Caco-2 (cell line): ENCODE measurements at regions not wholly inside any gene's neighbourhood (a gene's known extent, or its start where the extent isn't known, plus 50 kb on each side); places are given as distances from the start of the nearest gene placed in this dataset.

Source experiments
- BruUV-seq: library from RNA; stranded (reverse); fragments of 400-500 nt; replicated peaks from 2 replicates; lab custom pipeline; 2021; lab: Mats Ljungman, UMichigan
- CTCF ChIA-PET: fragments of 300-600 bp; sonication (Branson Sonifier 250); formaldehyde crosslinking; loops from one replicate; lab custom pipeline; 2022; ENCODE audit warnings: antibody characterized with exemption; lab: Charles Lee
- POLR2A ChIA-PET: fragments of 300-600 bp; sonication (Branson Sonifier 250); formaldehyde crosslinking; loops from one replicate; lab custom pipeline; 2022; ENCODE audit warnings: antibody characterized with exemption; lab: Charles Lee
- DNase-seq, 2 experiments: peaks; one replicate each; pipeline versions ENCODE4 v3.0.0 to v3.0.0-alpha.2; 2020 to 2022
- H3K27me3 ChIP-seq: replicated peaks from 2 replicates; pipeline ENCODE4 v1.6.0; 2011; ENCODE audit warnings: low read length; ENCODE audit not compliant: control insufficient read depth, insufficient read depth
- H3K36me3 ChIP-seq: 2 replicates; pipeline ENCODE4 v1.5.1; 2011; ENCODE audit warnings: low read length; ENCODE audit not compliant: control insufficient read depth, insufficient read depth
- H3K4me1 ChIP-seq: fragments of 250-450 bp; sonication (Bioruptor Pico); 2 replicates; pipeline ENCODE4 v1.5.1; 2020; ENCODE audit warnings: mild to moderate bottlenecking
- H3K4me3 ChIP-seq: 2 replicates; pipeline ENCODE4 v1.5.1; 2011; ENCODE audit warnings: low read depth, mild to moderate bottlenecking, control low read depth, low read length
- H3K9me3 ChIP-seq: fragments of 250-450 bp; sonication (Bioruptor Pico); 2 replicates; pipeline ENCODE4 v1.5.1; 2020; ENCODE audit warnings: mild to moderate bottlenecking, moderate library complexity
- H3K27ac Mint-ChIP-seq: one replicate; pipeline ENCODE4 v1.8.0; 2022; ENCODE audit warnings: mixed read lengths; ENCODE audit not compliant: unreplicated experiment
- H3K27me3 Mint-ChIP-seq: one replicate; pipeline ENCODE4 v1.8.0; 2022; ENCODE audit warnings: mixed read lengths; ENCODE audit not compliant: insufficient read depth, unreplicated experiment
- H3K36me3 Mint-ChIP-seq: one replicate; pipeline ENCODE4 v1.8.0; 2022; ENCODE audit warnings: mild to moderate bottlenecking, mixed read lengths; ENCODE audit not compliant: insufficient read depth, unreplicated experiment
- H3K4me1 Mint-ChIP-seq: one replicate; pipeline ENCODE4 v1.8.0; 2022; ENCODE audit warnings: low read depth, mixed read lengths; ENCODE audit not compliant: unreplicated experiment
- H3K4me3 Mint-ChIP-seq: one replicate; pipeline ENCODE4 v1.8.0; 2022; ENCODE audit warnings: mild to moderate bottlenecking, moderate library complexity, mixed read lengths; ENCODE audit not compliant: unreplicated experiment
- H3K9me3 Mint-ChIP-seq: one replicate; pipeline ENCODE4 v1.8.0; 2022; ENCODE audit warnings: mixed read lengths; ENCODE audit not compliant: unreplicated experiment
- CTCF ChIP-seq, 2 experiments: fragments of 200-600 bp in 1 of 2; IDR thresholded peaks; 1 replicate in 1 of 2; 2 replicates in 1 of 2; pipeline versions ENCODE4 v1.5.1 to v1.8.0; 2011 to 2022; ENCODE audit warnings: antibody characterized with exemption in 1 of 2, control low read depth in 1 of 2, inconsistent platforms in 1 of 2, low read depth in 1 of 2, low read length in 1 of 2, mild to moderate bottlenecking in 1 of 2, moderate library complexity in 1 of 2; ENCODE audit not compliant: insufficient read depth in 1 of 2, severe bottlenecking in 1 of 2, unreplicated experiment in 1 of 2
- intact Hi-C: fragments of 100-400 bp; cut with micrococcal nuclease; formaldehyde crosslinking; loops from one replicate; pipeline ENCODE4 v1.10.0; 2022; ENCODE audit not compliant: unreplicated experiment

GRCh38 chr4:23728971-23729370, 160.9 kb downstream of the PPARGC1A start:
- DNase-seq, result no peak
- H3K36me3 ChIP-seq, result no peaks in the 10 kb centered on the region
- peaks cover 15% of the 10 kb centered on the region for H3K27me3 Mint-ChIP-seq
- no peaks in the 10 kb centered on the region for H3K4me1 Mint-ChIP-seq
- no peak overlapping the region for H3K4me3 Mint-ChIP-seq
- no TSS peak for BruUV-seq
- CTCF ChIA-PET, result no interaction called here
- no peaks in the 10 kb centered on the region for H3K9me3 Mint-ChIP-seq
- H3K36me3 Mint-ChIP-seq, result no peaks in the 10 kb centered on the region
- no peaks in the 10 kb centered on the region for H3K27me3 ChIP-seq
- H3K4me1 ChIP-seq, result no peaks in the 10 kb centered on the region
- TF ChIP-seq CTCF (IDR thresholded peaks at IDR 0.05; ENCODE audit: insufficient read depth in 1 of 2, low read depth in 1 of 2, low read length in 1 of 2, severe bottlenecking in 1 of 2, unreplicated experiment in 1 of 2), result no peak
- POLR2A ChIA-PET, result no interaction called here
- intact Hi-C loops, result no loop called here
- no peak overlapping the region for H3K4me3 ChIP-seq
- H3K9me3 ChIP-seq, result no peaks in the 10 kb centered on the region
- no peak overlapping the region for H3K27ac Mint-ChIP-seq

GRCh38 chr4:23728393-23728792, 161.5 kb downstream of the PPARGC1A start:
- no peaks in the 10 kb centered on the region for H3K4me1 Mint-ChIP-seq
- peaks cover 15% of the 10 kb centered on the region for H3K27me3 Mint-ChIP-seq
- Histone ChIP-seq H3K4me1 (no peaks in the 10 kb centered on the region), H3K27me3 (no peaks in the 10 kb centered on the region), H3K4me3 (no peak overlapping the region), H3K9me3 (no peaks in the 10 kb centered on the region), H3K36me3 (no peaks in the 10 kb centered on the region)
- DNase-seq, result no peak
- ChIA-PET POLR2A (no interaction called here), CTCF (no interaction called here)
- no TSS peak for BruUV-seq
- TF ChIP-seq CTCF (IDR thresholded peaks at IDR 0.05; ENCODE audit: insufficient read depth in 1 of 2, low read depth in 1 of 2, low read length in 1 of 2, severe bottlenecking in 1 of 2, unreplicated experiment in 1 of 2), result no peak
- H3K27ac Mint-ChIP-seq, result no peak overlapping the region
- no peaks in the 10 kb centered on the region for H3K36me3 Mint-ChIP-seq
- no peaks in the 10 kb centered on the region for H3K9me3 Mint-ChIP-seq
- H3K4me3 Mint-ChIP-seq, result no peak overlapping the region
- intact Hi-C loops, result no loop called here

GRCh38 chr4:23720556-23720955, 169.3 kb downstream of the PPARGC1A start:
- Mint-ChIP-seq H3K4me1 (no peaks in the 10 kb centered on the region), H3K27me3 (peaks cover 3% of the 10 kb centered on the region), H3K4me3 (no peak overlapping the region), H3K27ac (no peak overlapping the region), H3K36me3 (no peaks in the 10 kb centered on the region), H3K9me3 (no peaks in the 10 kb centered on the region)
- H3K27me3 ChIP-seq, result no peaks in the 10 kb centered on the region
- ChIA-PET POLR2A (no interaction called here), CTCF (no interaction called here)
- H3K4me3 ChIP-seq, result no peak overlapping the region
- TF ChIP-seq CTCF (IDR thresholded peaks at IDR 0.05; ENCODE audit: insufficient read depth in 1 of 2, low read depth in 1 of 2, low read length in 1 of 2, severe bottlenecking in 1 of 2, unreplicated experiment in 1 of 2), result no peak
- no TSS peak for BruUV-seq
- no peak for DNase-seq
- H3K4me1 ChIP-seq, result no peaks in the 10 kb centered on the region
- H3K36me3 ChIP-seq, result no peaks in the 10 kb centered on the region
- H3K9me3 ChIP-seq, result no peaks in the 10 kb centered on the region
- intact Hi-C loops, result no loop called here
